Thyroid gland (tissue), 4 donors: ENCODE measurements at regions not wholly inside any gene's neighbourhood (a gene's known extent, or its start where the extent isn't known, plus 50 kb on each side); places are given as distances from the start of the nearest gene placed in this dataset.

Experiments used
- CTCF ChIP-seq, 6 experiments: fragments of 200-600 bp in 3 of 6; fragments of 450-650 bp in 3 of 6; sonication (generic) in 3 of 6; IDR thresholded peaks; one replicate each; pipeline ENCODE4 v1.5.1; 2016 to 2019; ENCODE audit warnings: antibody characterized with exemption in 6 of 6, mild to moderate bottlenecking in 2 of 6, inconsistent platforms in 1 of 6, moderate library complexity in 1 of 6
- POLR2A ChIP-seq, 2 donors: fragments of 450-650 bp; IDR thresholded peaks; one replicate each; pipeline ENCODE4 v1.6.1; 2017; ENCODE audit warnings: antibody characterized with exemption in 2 of 2, mild to moderate bottlenecking in 2 of 2, moderate library complexity in 1 of 2

GRCh38 chr13:99819967-99820366 lies 151.6 kb downstream of the ZIC5 start:
- TF ChIP-seq POLR2A (IDR thresholded peaks at IDR 0.05) = no peak
- no peak for TF ChIP-seq CTCF (IDR thresholded peaks at IDR 0.05)
